Testis (tissue), 2 donors: ENCODE measurements at regions not wholly inside any gene's neighbourhood (a gene's known extent, or its start where the extent isn't known, plus 50 kb on each side); places are given as distances from the start of the nearest gene placed in this dataset.

Experiments
- DNase-seq: peaks from one replicate; pipeline ENCODE4 v3.0.0-alpha.2; 2019
- H3K27ac ChIP-seq, 2 donors: fragments of 200-600 bp; sonication (generic); one replicate each; pipeline ENCODE4 v1.5.1; 2019
- H3K27me3 ChIP-seq: fragments of 200-600 bp; sonication (generic); one replicate; pipeline ENCODE4 v1.5.1; 2019
- H3K36me3 ChIP-seq: fragments of 200-600 bp; sonication (generic); one replicate; pipeline ENCODE4 v1.5.1; 2017; ENCODE audit warnings: low read depth; ENCODE audit errors: missing control alignments
- H3K4me1 ChIP-seq: fragments of 200-600 bp; sonication (generic); one replicate; pipeline ENCODE4 v1.5.1; 2019
- H3K4me3 ChIP-seq, 2 donors: fragments of 200-600 bp; sonication (generic); one replicate each; pipeline ENCODE4 v1.5.1; 2017 to 2019
- H3K9me3 ChIP-seq: fragments of 200-600 bp; sonication (generic); one replicate; pipeline ENCODE4 v1.5.1; 2017
- CTCF ChIP-seq, 3 experiments: fragments of 450-650 bp in 2 of 3; fragments of 200-600 bp in 1 of 3; sonication (generic) in 1 of 3; IDR thresholded peaks; one replicate each; pipeline ENCODE4 v1.5.1; 2016 to 2019; ENCODE audit warnings: antibody characterized with exemption in 3 of 3, mild to moderate bottlenecking in 2 of 3, moderate library complexity in 1 of 3
- POLR2A ChIP-seq: fragments of 450-650 bp; IDR thresholded peaks from one replicate; pipeline ENCODE4 v1.6.1; 2017; ENCODE audit warnings: antibody characterized with exemption, mild to moderate bottlenecking, moderate library complexity
- WGBS, 2 donors: methylation state at CpG; one replicate each; pipeline ENCODE4 v1.1.5; 2018; 5-methylcytosine and 5-hydroxymethylcytosine counted together
- intact Hi-C: fragments of 100-400 bp; cut with DNase I; formaldehyde crosslinking; loops from one replicate; pipeline ENCODE4 v1.15.1; 2023; ENCODE audit warnings: low total_unique reads

DNA sequence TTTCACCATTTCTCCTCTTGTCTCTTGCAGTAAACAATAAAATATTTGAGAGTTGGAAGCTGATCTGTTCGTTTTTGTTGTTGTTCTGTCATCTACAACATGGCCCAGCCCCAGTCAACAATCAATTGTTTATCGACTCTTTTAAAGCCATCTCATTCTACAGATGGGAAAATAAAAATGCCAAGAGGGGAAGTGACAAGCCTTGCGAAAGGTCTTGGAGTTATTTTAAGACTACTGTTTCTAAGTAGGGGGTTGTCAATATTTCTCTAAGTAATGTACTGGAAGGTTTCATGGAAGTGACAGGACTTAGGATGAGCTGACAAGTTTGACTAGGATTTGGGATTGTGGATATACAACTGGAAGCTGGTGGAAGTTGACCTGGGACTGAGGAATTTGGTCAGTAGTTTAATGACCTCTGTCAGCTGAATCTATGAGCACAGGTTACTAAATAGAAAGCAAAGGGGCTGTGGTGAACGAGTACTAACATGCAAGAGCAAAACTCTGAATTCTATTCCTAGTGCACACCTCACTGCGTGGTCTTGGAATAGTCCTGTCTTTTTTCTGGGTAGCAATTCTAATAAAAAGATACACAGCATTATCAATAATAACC, 57.5 kb upstream of the ADRB2 start:
- Histone ChIP-seq H3K27me3 (no peaks in the 10 kb centered on the region), H3K27ac (no peak overlapping the region), H3K4me3 (no peak overlapping the region), H3K4me1 (no peaks in the 10 kb centered on the region), H3K9me3 (no peaks in the 10 kb centered on the region), H3K36me3 (no peaks in the 10 kb centered on the region)
- 73 to 88% methylated on average over 5 of the region's 5 CpGs for WGBS, 2 donors
- DNase-seq = no peak
- intact Hi-C loops = no loop called here
- TF ChIP-seq CTCF (IDR thresholded peaks at IDR 0.05) (no peak), POLR2A (no peak)

DNA sequence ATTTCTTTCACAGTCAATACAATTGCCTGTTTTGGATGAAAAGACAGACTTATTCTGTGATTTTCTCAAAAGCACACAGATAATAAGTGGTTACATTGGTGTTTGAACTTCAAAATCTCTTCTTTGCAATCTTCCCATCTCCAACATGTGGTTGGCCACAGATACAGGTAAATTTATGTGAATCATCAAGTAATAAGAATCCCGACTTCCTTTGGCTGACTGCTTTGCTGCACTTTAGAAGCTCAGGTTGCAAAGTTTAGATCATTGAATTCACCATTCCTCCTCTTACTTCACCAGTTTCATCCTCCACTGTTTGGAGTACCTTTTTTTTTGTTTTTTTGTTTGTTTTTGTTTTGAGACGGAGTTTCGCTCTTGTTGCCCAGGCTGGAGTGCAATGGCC, 56.5 kb upstream of the ADRB2 start:
- intact Hi-C loops = no loop called here
- Histone ChIP-seq H3K27ac (no peak overlapping the region), H3K4me1 (no peaks in the 10 kb centered on the region), H3K4me3 (no peak overlapping the region), H3K36me3 (no peaks in the 10 kb centered on the region), H3K9me3 (no peaks in the 10 kb centered on the region), H3K27me3 (no peaks in the 10 kb centered on the region)
- no peak for DNase-seq
- WGBS, 2 donors = 78 to 87% methylated on average over 3 of the region's 3 CpGs
- no peak for TF ChIP-seq CTCF (IDR thresholded peaks at IDR 0.05)

- Histone ChIP-seq H3K36me3 (no peaks in the 10 kb centered on the region), H3K4me3 (no peak overlapping the region), H3K4me1 (no peaks in the 10 kb centered on the region), H3K27me3 (no peaks in the 10 kb centered on the region), H3K9me3 (no peaks in the 10 kb centered on the region), H3K27ac (no peak overlapping the region)
- 70% methylated on average over 1 of the region's 1 CpG for WGBS, 2 donors
- DNase-seq = no peak
- intact Hi-C loops = no loop called here
- TF ChIP-seq POLR2A (no peak), CTCF (IDR thresholded peaks at IDR 0.05) (no peak)
Measured at GRCh38 chr5:148774313-148774712, 52.1 kb upstream of the ADRB2 start.

- TF ChIP-seq CTCF (IDR thresholded peaks at IDR 0.05) (no peak), POLR2A (no peak)
- H3K4me3 ChIP-seq = no peak overlapping the region
- no peaks in the 10 kb centered on the region for H3K27me3 ChIP-seq
- no peak for DNase-seq
- no peaks in the 10 kb centered on the region for H3K36me3 ChIP-seq
- no peaks in the 10 kb centered on the region for H3K9me3 ChIP-seq
- no peaks in the 10 kb centered on the region for H3K4me1 ChIP-seq
- intact Hi-C loops = no loop called here
- no peak overlapping the region for H3K27ac ChIP-seq
Measured at GRCh38 chr5:148776261-148776660, 50.1 kb upstream of the ADRB2 start.
